Astrocyte (in vitro differentiated cells and primary cell): ENCODE measurements at regions not wholly inside any gene's neighbourhood (a gene's known extent, or its start where the extent isn't known, plus 50 kb on each side); places are given as distances from the start of the nearest gene placed in this dataset.
"Not testable (repeated sequence)": the region's sequence is repeated elsewhere in the genome, so short reads cannot be mapped to it uniquely, and the experiment has no call there.

Experiments
- DNase-seq: peaks from one replicate; pipeline ENCODE4 v3.0.0-alpha.2; 2010; ENCODE audit warnings: low read depth
- FAIRE-seq: peaks from 2 replicates; lab custom pipeline; 2011; peaks lifted over from hg19 to GRCh38; lab: Jason Lieb, UNC
- H2AFZ ChIP-seq: 2 replicates; pipeline ENCODE4 v1.6.0; 2012; ENCODE audit warnings: low read depth, low read length, inconsistent platforms
- H3K27ac ChIP-seq: 2 replicates; pipeline ENCODE4 v1.5.1; 2011; ENCODE audit warnings: low read depth, low read length, inconsistent platforms
- H3K27me3 ChIP-seq: 2 replicates; pipeline ENCODE4 v1.6.0; 2011; ENCODE audit warnings: low read length, inconsistent platforms; ENCODE audit not compliant: insufficient read depth
- H3K36me3 ChIP-seq: 2 replicates; pipeline ENCODE4 v1.5.1; 2011; ENCODE audit warnings: low read length, inconsistent platforms; ENCODE audit not compliant: insufficient read depth
- H3K4me1 ChIP-seq: 2 replicates; pipeline ENCODE4 v1.5.1; 2011; ENCODE audit warnings: low read length, inconsistent platforms; ENCODE audit not compliant: insufficient read depth
- H3K4me2 ChIP-seq: 2 replicates; pipeline ENCODE4 v1.6.0; 2012; ENCODE audit warnings: low read length, inconsistent platforms
- H3K4me3 ChIP-seq: 2 replicates; pipeline ENCODE4 v1.5.1; 2011; ENCODE audit warnings: low read depth, mild to moderate bottlenecking, low read length, inconsistent platforms; ENCODE audit not compliant: insufficient read depth
- H3K79me2 ChIP-seq: 2 replicates; pipeline ENCODE4 v1.6.0; 2012; ENCODE audit warnings: mild to moderate bottlenecking, low read length, inconsistent platforms; ENCODE audit not compliant: insufficient read depth
- H3K9ac ChIP-seq: 2 replicates; pipeline ENCODE4 v1.6.0; 2012; ENCODE audit warnings: mild to moderate bottlenecking, low read length, inconsistent platforms
- H3K9me3 ChIP-seq: 2 replicates; pipeline ENCODE4 v1.5.1; 2012; ENCODE audit warnings: low read depth, mild to moderate bottlenecking, low read length, inconsistent platforms; ENCODE audit not compliant: insufficient read depth
- H4K20me1 ChIP-seq: 2 replicates; pipeline ENCODE4 v1.6.0; 2012; ENCODE audit warnings: low read length, inconsistent platforms; ENCODE audit not compliant: insufficient read depth
- H3K27ac Mint-ChIP-seq: one replicate; pipeline ENCODE4 v1.8.0; 2021; ENCODE audit warnings: mild to moderate bottlenecking, mixed read lengths; ENCODE audit not compliant: unreplicated experiment
- H3K27me3 Mint-ChIP-seq: one replicate; pipeline ENCODE4 v1.8.0; 2021; ENCODE audit warnings: low read depth, mixed read lengths; ENCODE audit not compliant: unreplicated experiment
- H3K36me3 Mint-ChIP-seq: one replicate; pipeline ENCODE4 v1.8.0; 2021; ENCODE audit warnings: low read depth, mixed read lengths; ENCODE audit not compliant: unreplicated experiment
- H3K4me1 Mint-ChIP-seq: one replicate; pipeline ENCODE4 v1.8.0; 2021; ENCODE audit warnings: low read depth, mixed read lengths; ENCODE audit not compliant: unreplicated experiment
- H3K4me3 Mint-ChIP-seq: one replicate; pipeline ENCODE4 v1.8.0; 2021; ENCODE audit warnings: mild to moderate bottlenecking, moderate library complexity, mixed read lengths; ENCODE audit not compliant: unreplicated experiment
- H3K9me3 Mint-ChIP-seq: one replicate; pipeline ENCODE4 v1.8.0; 2021; ENCODE audit warnings: mild to moderate bottlenecking, mixed read lengths; ENCODE audit not compliant: unreplicated experiment
- EZH2 ChIP-seq: IDR thresholded peaks from 2 replicates; pipeline ENCODE4 v1.6.1; 2012; ENCODE audit warnings: mild to moderate bottlenecking, low read length, inconsistent platforms; ENCODE audit not compliant: insufficient read depth
- TF ChIP-seq, protein P1 (sequence below): IDR thresholded peaks from 2 replicates; pipeline ENCODE4 v1.5.1; 2011; ENCODE audit warnings: low read depth, mild to moderate bottlenecking, inconsistent platforms, low read length, moderate library complexity; ENCODE audit not compliant: insufficient read depth

DNA sequence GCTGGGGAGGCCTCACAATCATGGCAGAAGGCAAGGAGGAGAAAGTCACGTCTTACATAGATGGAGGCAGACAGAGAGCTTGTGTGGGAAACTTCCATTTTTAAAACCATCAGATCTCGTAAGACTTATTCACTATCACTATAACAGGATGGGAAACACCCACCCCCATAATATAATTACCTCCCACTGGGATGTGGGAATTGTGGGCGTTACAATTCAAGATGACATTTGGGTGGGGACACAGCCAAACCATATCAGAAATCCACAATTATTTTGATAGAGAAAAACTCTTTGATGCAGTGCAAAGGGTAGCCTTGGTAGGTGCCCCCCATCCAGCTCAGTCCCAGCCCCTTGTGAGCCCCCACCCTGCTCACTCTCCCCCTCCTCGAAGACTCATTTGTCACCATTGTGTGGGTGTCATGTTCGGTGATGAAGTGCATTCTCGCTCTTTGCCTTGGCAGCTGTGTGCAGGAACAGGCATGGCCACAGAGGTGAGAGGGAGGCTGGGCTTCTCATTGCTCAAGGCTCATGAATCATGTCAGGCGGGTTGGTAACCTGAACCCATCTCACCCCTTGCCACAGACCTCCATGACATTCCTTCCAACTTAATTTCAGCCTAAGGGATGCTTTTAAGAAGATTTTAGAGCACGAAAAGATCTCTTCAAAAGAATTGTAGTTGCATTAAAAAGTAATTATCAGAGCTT lies 75.9 kb downstream of the BUB3 start:
- Histone ChIP-seq H3K4me1 (no peaks in the 10 kb centered on the region), H4K20me1 (no peaks in the 10 kb centered on the region), H3K27ac (no peak overlapping the region), H3K79me2 (no peaks in the 10 kb centered on the region), H3K9ac (no peak overlapping the region), H3K4me2 (no peak overlapping the region), H3K27me3 (no peaks in the 10 kb centered on the region), H3K4me3 (no peak overlapping the region), H2AFZ (no peak overlapping the region), H3K36me3 (no peaks in the 10 kb centered on the region), H3K9me3 (peaks cover 4% of the 10 kb centered on the region)
- Mint-ChIP-seq H3K27me3 (no peaks in the 10 kb centered on the region), H3K4me3 (no peak overlapping the region), H3K36me3 (peaks cover 14% of the 10 kb centered on the region), H3K27ac (no peak overlapping the region), H3K9me3 (peaks cover 8% of the 10 kb centered on the region), H3K4me1 (no peaks in the 10 kb centered on the region)
- FAIRE-seq (no peak), DNase-seq (peak; percentile 46)
- no peak for TF ChIP-seq EZH2
- TF ChIP-seq, protein P1, sequence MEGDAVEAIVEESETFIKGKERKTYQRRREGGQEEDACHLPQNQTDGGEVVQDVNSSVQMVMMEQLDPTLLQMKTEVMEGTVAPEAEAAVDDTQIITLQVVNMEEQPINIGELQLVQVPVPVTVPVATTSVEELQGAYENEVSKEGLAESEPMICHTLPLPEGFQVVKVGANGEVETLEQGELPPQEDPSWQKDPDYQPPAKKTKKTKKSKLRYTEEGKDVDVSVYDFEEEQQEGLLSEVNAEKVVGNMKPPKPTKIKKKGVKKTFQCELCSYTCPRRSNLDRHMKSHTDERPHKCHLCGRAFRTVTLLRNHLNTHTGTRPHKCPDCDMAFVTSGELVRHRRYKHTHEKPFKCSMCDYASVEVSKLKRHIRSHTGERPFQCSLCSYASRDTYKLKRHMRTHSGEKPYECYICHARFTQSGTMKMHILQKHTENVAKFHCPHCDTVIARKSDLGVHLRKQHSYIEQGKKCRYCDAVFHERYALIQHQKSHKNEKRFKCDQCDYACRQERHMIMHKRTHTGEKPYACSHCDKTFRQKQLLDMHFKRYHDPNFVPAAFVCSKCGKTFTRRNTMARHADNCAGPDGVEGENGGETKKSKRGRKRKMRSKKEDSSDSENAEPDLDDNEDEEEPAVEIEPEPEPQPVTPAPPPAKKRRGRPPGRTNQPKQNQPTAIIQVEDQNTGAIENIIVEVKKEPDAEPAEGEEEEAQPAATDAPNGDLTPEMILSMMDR, result no peak

DNA sequence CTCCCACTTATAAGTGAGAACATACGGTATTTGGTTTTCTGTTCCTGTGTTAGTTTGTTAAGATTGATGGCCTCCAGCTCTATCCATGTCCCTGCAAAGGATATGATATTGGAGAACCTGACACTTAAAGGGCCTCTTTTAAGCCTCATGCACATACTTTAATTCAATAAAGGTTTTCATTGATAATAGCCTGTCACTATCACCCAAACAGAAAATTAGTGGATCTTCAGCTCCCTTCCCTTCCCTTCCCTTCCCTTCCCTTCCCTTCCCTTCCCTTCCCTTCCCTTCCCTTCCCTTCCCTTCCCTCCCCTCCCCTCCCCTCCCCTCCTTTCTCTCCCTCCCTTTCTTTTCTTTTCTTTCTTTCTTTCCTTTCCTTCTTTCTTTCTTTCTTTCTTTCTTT lies 78.7 kb downstream of the BUB3 start:
- Mint-ChIP-seq H3K36me3 (peaks cover 17% of the 10 kb centered on the region), H3K9me3 (peaks cover 11% of the 10 kb centered on the region)
- FAIRE-seq, H3K27ac Mint-ChIP-seq, H3K4me1 ChIP-seq, H3K36me3 ChIP-seq, H3K27me3 ChIP-seq, H3K4me2 ChIP-seq, H3K9me3 ChIP-seq, H3K9ac ChIP-seq, H2AFZ ChIP-seq, H3K27me3 Mint-ChIP-seq, H3K4me3 ChIP-seq, H3K4me3 Mint-ChIP-seq, DNase-seq, H3K27ac ChIP-seq, H4K20me1 ChIP-seq, H3K79me2 ChIP-seq, H3K4me1 Mint-ChIP-seq: not testable (repeated sequence)

DNA sequence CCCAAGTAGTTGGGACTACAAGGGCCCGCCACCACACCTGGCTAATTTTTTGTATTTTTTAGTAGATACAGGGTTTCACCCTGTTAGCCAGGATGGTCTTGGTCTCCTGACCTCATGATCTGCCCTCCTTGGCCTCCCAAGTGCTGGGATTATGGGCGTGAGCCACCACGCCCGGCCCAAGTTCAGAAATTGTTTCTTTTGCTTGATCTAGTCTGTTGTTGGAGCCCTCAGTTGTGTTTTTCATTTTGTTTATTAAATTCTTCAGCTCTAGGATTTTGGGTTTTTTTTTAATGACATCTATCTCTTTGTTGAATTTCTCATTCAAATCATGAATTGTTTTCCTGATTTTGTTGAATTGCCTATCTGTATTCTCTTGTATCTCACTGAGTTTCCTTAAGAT lies 80.8 kb downstream of the BUB3 start:
- not testable (repeated sequence) for H3K79me2 ChIP-seq, H3K4me1 ChIP-seq, H3K27ac ChIP-seq, H3K9me3 ChIP-seq, H3K4me1 Mint-ChIP-seq, H3K9me3 Mint-ChIP-seq, H3K27ac Mint-ChIP-seq, H3K4me3 Mint-ChIP-seq, H3K27me3 ChIP-seq, H2AFZ ChIP-seq, DNase-seq, FAIRE-seq, H4K20me1 ChIP-seq, H3K4me3 ChIP-seq, H3K27me3 Mint-ChIP-seq, H3K9ac ChIP-seq, H3K36me3 ChIP-seq, H3K4me2 ChIP-seq
- peaks cover 17% of the 10 kb centered on the region for H3K36me3 Mint-ChIP-seq
